CD14-positive monocyte (primary cell): ENCODE measurements at regions not wholly inside any gene's neighbourhood (a gene's known extent, or its start where the extent isn't known, plus 50 kb on each side); places are given as distances from the start of the nearest gene placed in this dataset.
A peak's percentile ranks its signal among the peaks of the same experiment; 100 is the strongest.

ENCODE experiments used
- DNase-seq, 3 donors: peaks; one replicate each; pipeline ENCODE4 v3.0.0-alpha.2; 2011 to 2022
- H2AFZ ChIP-seq: 2 replicates; pipeline ENCODE4 v1.6.0; 2012; ENCODE audit warnings: mild to moderate bottlenecking, low read depth, low read length, inconsistent platforms; ENCODE audit not compliant: insufficient read depth, poor library complexity, severe bottlenecking
- H3K27ac ChIP-seq, 2 donors: 1 replicate in 1 of 2; 2 replicates in 1 of 2; pipeline ENCODE4 v1.5.1; 2012 to 2013; ENCODE audit warnings: low read length in 2 of 2, control low read depth in 1 of 2, inconsistent platforms in 1 of 2, low read depth in 1 of 2, mild to moderate bottlenecking in 1 of 2
- H3K27me3 ChIP-seq, 2 donors: one replicate each; pipeline versions ENCODE4 v1.6.0 to v1.6.1; 2011 to 2013; ENCODE audit warnings: low read length in 2 of 2; ENCODE audit not compliant: control insufficient read depth in 2 of 2, insufficient read depth in 2 of 2
- H3K36me3 ChIP-seq, 2 donors: replicated peaks in 1 of 2; 1 replicate in 1 of 2; 2 replicates in 1 of 2; pipeline versions ENCODE4 v1.5.1 to v1.6.1; 2012 to 2013; ENCODE audit warnings: low read length in 2 of 2, control low read depth in 1 of 2, inconsistent platforms in 1 of 2, mild to moderate bottlenecking in 1 of 2; ENCODE audit not compliant: insufficient read depth in 2 of 2, control insufficient read depth in 1 of 2
- H3K4me1 ChIP-seq, 2 donors: 1 replicate in 1 of 2; 2 replicates in 1 of 2; pipeline versions ENCODE4 v1.5.1 to v1.6.1; 2012 to 2013; ENCODE audit warnings: low read length in 2 of 2, control low read depth in 1 of 2, inconsistent platforms in 1 of 2, mild to moderate bottlenecking in 1 of 2, moderate library complexity in 1 of 2; ENCODE audit not compliant: insufficient read depth in 2 of 2, control insufficient read depth in 1 of 2
- H3K4me2 ChIP-seq: replicated peaks from 2 replicates; pipeline ENCODE3; 2012; ENCODE audit warnings: low read length, moderate library complexity, mild to moderate bottlenecking; ENCODE audit not compliant: poor library complexity, severe bottlenecking; ENCODE audit errors: extremely low read depth
- H3K4me3 ChIP-seq, 3 experiments: fragments of 200-600 bp in 1 of 3; sonication (generic) in 1 of 3; replicated peaks in 1 of 3; 1 replicate in 2 of 3; 2 replicates in 1 of 3; pipeline ENCODE4 v1.5.1; 2011 to 2013; ENCODE audit warnings: low read length in 3 of 3, mild to moderate bottlenecking in 3 of 3, control low read depth in 2 of 3, low read depth in 2 of 3, inconsistent platforms in 1 of 3, moderate library complexity in 1 of 3
- H3K79me2 ChIP-seq: 2 replicates; pipeline ENCODE4 v1.6.0; 2012; ENCODE audit warnings: mild to moderate bottlenecking, control low read depth, inconsistent platforms, low read length, moderate library complexity; ENCODE audit not compliant: insufficient read depth
- H3K9ac ChIP-seq: 2 replicates; pipeline ENCODE4 v1.6.0; 2017; ENCODE audit warnings: low read length, mild to moderate bottlenecking; ENCODE audit not compliant: insufficient read depth, poor library complexity, severe bottlenecking
- H3K9me3 ChIP-seq, 2 donors: replicated peaks in 1 of 2; 1 replicate in 1 of 2; 2 replicates in 1 of 2; pipeline versions ENCODE4 v1.5.1 to v1.6.1; 2012 to 2013; ENCODE audit warnings: low read length in 2 of 2, control low read depth in 1 of 2; ENCODE audit not compliant: control insufficient read depth in 1 of 2, insufficient read depth in 1 of 2
- H4K20me1 ChIP-seq: 2 replicates; pipeline ENCODE4 v1.6.0; 2012; ENCODE audit warnings: mild to moderate bottlenecking, low read length, control low read depth, moderate library complexity; ENCODE audit not compliant: insufficient read depth
- H3K27ac Mint-ChIP-seq, 7 donors: one replicate each; pipeline ENCODE4 v1.8.0; 2020; ENCODE audit warnings: mild to moderate bottlenecking in 7 of 7, mixed read lengths in 7 of 7, moderate library complexity in 6 of 7, inconsistent platforms in 2 of 7
- H3K27me3 Mint-ChIP-seq, 3 donors: one replicate each; pipeline ENCODE4 v1.8.0; 2021 to 2022; ENCODE audit warnings: low read depth in 3 of 3, mild to moderate bottlenecking in 3 of 3, mixed read lengths in 3 of 3, moderate library complexity in 3 of 3, inconsistent platforms in 1 of 3
- H3K36me3 Mint-ChIP-seq, 2 donors: one replicate each; pipeline ENCODE4 v1.8.0; 2020; ENCODE audit warnings: mixed read lengths in 2 of 2, inconsistent platforms in 1 of 2, mild to moderate bottlenecking in 1 of 2
- H3K4me1 Mint-ChIP-seq: one replicate; pipeline ENCODE4 v1.8.0; 2020; ENCODE audit warnings: mild to moderate bottlenecking, mixed read lengths
- H3K4me3 Mint-ChIP-seq, 2 donors: one replicate each; pipeline ENCODE4 v1.8.0; 2020; ENCODE audit warnings: mild to moderate bottlenecking in 2 of 2, mixed read lengths in 2 of 2, moderate library complexity in 1 of 2
- H3K9me3 Mint-ChIP-seq, 7 donors: one replicate each; pipeline ENCODE4 v1.8.0; 2020 to 2022; ENCODE audit warnings: mixed read lengths in 7 of 7, mild to moderate bottlenecking in 6 of 7, moderate library complexity in 6 of 7, inconsistent platforms in 2 of 7
- CTCF ChIP-seq: fragments of 200-600 bp; IDR thresholded peaks from one replicate; pipeline ENCODE4 v1.8.0; 2022; ENCODE audit warnings: antibody characterized with exemption, mild to moderate bottlenecking
- WGBS: methylation state at CpG from one replicate; pipeline ENCODE4 v1.1.5; 2013; ENCODE audit warnings: missing lambda C conversion rate; ENCODE audit not compliant: insufficient coverage; 5-methylcytosine and 5-hydroxymethylcytosine counted together
- intact Hi-C, 2 donors: fragments of 100-400 bp; cut with micrococcal nuclease; formaldehyde crosslinking; loops; one replicate each; pipeline versions ENCODE4 v1.15.0 to v1.15.1; 2023

DNA sequence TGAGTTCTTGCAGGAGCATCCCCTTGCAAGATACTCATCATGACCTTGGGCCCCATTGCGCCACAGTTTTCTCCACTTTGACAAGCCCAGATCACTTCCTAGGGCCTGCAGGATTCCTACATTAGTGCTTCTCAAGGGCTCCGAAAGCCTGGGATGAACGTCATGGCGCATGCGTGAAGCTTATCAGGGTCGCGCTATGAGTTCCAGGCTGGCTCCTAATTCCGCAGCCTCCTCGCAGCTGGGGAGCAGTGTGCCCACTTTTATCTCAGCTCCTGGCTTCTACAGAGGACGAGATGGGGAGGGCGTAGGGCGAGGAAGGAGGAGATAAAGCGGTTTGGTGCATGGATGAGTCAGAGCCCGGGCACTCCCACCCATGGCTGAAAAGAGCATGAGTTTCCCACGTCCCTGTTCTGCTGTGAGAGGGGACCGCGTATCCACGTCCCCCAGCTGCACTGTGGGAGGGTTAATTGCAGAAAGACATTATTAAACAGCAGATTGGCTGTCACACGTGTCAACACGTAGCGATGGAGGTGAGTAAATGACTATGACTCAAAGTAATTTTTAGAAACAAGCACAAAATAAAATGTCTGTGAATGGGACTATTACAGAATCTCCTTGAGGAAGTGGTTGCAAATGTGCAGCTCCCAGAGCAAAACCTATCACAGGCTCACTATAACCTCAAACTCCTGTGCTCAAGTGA lies 72.9 kb upstream of the DSP start:
- H3K4me3 Mint-ChIP-seq: peak overlapping the region; percentile 68 to 94
- Histone ChIP-seq H3K9ac (peak overlapping the region; percentile 36), H3K36me3 (no peaks in the 10 kb centered on the region), H3K4me1 (peaks cover 14% of the 10 kb centered on the region in 2 donors), H3K4me2 (peak overlapping the region; percentile 66), H4K20me1 (no peaks in the 10 kb centered on the region), H2AFZ (peak overlapping the region; percentile 73), H3K27ac (peak overlapping the region in 1 of 2 donors; percentile 41), H3K9me3 (no peaks in the 10 kb centered on the region), H3K27me3 (no peaks in the 10 kb centered on the region), H3K4me3 (peak overlapping the region in 1 of 3 experiments; percentile 61), H3K79me2 (no peaks in the 10 kb centered on the region)
- intact Hi-C loops: no loop called here
- WGBS: 62% methylated on average over 10 of the region's 21 CpGs
- H3K36me3 Mint-ChIP-seq: no peaks in the 10 kb centered on the region
- H3K27ac Mint-ChIP-seq: peak overlapping the region in 6 of 7 donors; percentile 4 to 79 (median 74)
- no peak for TF ChIP-seq CTCF
- peaks cover 0 to 2% (median 0%) of the 10 kb centered on the region in 7 donors for H3K9me3 Mint-ChIP-seq
- DNase-seq: peak; percentile 10 to 55 (median 36)
- peaks cover 24% of the 10 kb centered on the region for H3K4me1 Mint-ChIP-seq
- peaks cover 0 to 4% (median 2%) of the 10 kb centered on the region in 3 donors for H3K27me3 Mint-ChIP-seq

DNA sequence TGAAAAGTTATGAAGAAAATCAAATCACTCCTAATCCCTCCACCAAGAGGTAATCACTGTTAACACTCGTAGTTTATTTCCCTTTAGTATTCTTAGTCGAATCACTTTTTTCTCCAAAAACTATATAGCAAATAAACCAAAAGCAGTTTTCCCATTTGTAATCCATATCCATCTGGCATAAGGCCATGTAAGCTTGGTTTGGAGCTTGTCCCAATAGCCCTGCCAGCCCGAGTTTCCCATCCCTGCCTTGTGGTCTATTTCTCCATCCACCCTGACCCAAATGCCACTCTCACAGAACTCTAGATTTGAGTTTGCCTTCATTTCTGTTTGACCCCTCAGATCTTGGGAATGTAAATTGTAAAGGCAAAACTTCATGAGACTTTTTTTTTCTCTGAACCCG lies 71.8 kb upstream of the DSP start:
- no peaks in the 10 kb centered on the region for H3K36me3 Mint-ChIP-seq
- TF ChIP-seq CTCF: no peak
- Histone ChIP-seq H3K27me3 (no peaks in the 10 kb centered on the region), H3K36me3 (no peaks in the 10 kb centered on the region), H3K79me2 (no peaks in the 10 kb centered on the region), H2AFZ (no peak overlapping the region), H3K9me3 (no peaks in the 10 kb centered on the region), H3K27ac (no peak overlapping the region), H3K9ac (no peak overlapping the region), H3K4me3 (no peak overlapping the region), H3K4me2 (no peak overlapping the region), H4K20me1 (no peaks in the 10 kb centered on the region), H3K4me1 (peaks cover 14% of the 10 kb centered on the region in 2 donors)
- H3K4me1 Mint-ChIP-seq: peaks cover 24% of the 10 kb centered on the region
- intact Hi-C loops: no loop called here
- peaks cover 0 to 2% (median 0%) of the 10 kb centered on the region in 7 donors for H3K9me3 Mint-ChIP-seq
- no peak overlapping the region for H3K4me3 Mint-ChIP-seq
- 100% methylated on average over 2 of the region's 4 CpGs for WGBS
- no peak overlapping the region for H3K27ac Mint-ChIP-seq
- H3K27me3 Mint-ChIP-seq: peaks cover 0 to 4% (median 2%) of the 10 kb centered on the region in 3 donors
- no peak for DNase-seq
